Islet precursor cell (in vitro differentiated cells): ENCODE measurements at regions not wholly inside any gene's neighbourhood (a gene's known extent, or its start where the extent isn't known, plus 50 kb on each side); places are given as distances from the start of the nearest gene placed in this dataset.
A peak's percentile ranks its signal among the peaks of the same experiment; 100 is the strongest.

Experiments
- DNase-seq: peaks from one replicate; pipeline ENCODE4 v3.0.0-alpha.2; 2018

- DNase-seq, result no peak
Measured at GRCh38 chr5:111676926-111677415, 80.0 kb downstream of the NREP start.

GRCh38 chr5:111676466-111676865 is 80.5 kb downstream of the NREP start:
- DNase-seq, result no peak

GRCh38 chr5:111675201-111675934 is 81.6 kb downstream of the NREP start:
- DNase-seq, result no peak

GRCh38 chr5:111673891-111674626 is 82.9 kb downstream of the NREP start:
- DNase-seq, result no peak

GRCh38 chr5:111672099-111672498 is 84.9 kb downstream of the NREP start:
- no peak for DNase-seq

GRCh38 chr5:111670826-111671492 is 86.0 kb downstream of the NREP start:
- DNase-seq, result peak; percentile 67

GRCh38 chr5:111668477-111669414 is 88.2 kb downstream of the NREP start:
- no peak for DNase-seq

GRCh38 chr5:111667128-111667736 is 89.8 kb downstream of the NREP start:
- DNase-seq, result no peak

- DNase-seq, result no peak
Measured at GRCh38 chr5:111656580-111656979, 100.4 kb downstream of the NREP start.

- DNase-seq, result no peak
Measured at GRCh38 chr5:111655169-111655924, 101.6 kb downstream of the NREP start.

GRCh38 chr5:111653408-111653807 is 103.6 kb downstream of the NREP start:
- no peak for DNase-seq

- no peak for DNase-seq
Measured at GRCh38 chr5:111649516-111649915, 107.5 kb downstream of the NREP start.

- no peak for DNase-seq
Measured at GRCh38 chr5:111645303-111645838, 111.6 kb downstream of the NREP start.

- DNase-seq, result no peak
Measured at GRCh38 chr5:111643499-111643898, 113.5 kb downstream of the NREP start.

GRCh38 chr5:111641533-111642233 is 115.3 kb downstream of the NREP start:
- no peak for DNase-seq

GRCh38 chr5:111639912-111640311 is 117.1 kb downstream of the NREP start:
- DNase-seq, result no peak

- no peak for DNase-seq
Measured at GRCh38 chr5:111636736-111637135, 120.3 kb downstream of the NREP start.

GRCh38 chr5:111635916-111636570 is 121.0 kb downstream of the NREP start:
- no peak for DNase-seq

GRCh38 chr5:111635151-111635902 is 121.7 kb downstream of the NREP start:
- DNase-seq, result no peak
